ENCODE measurements at regions not wholly inside any gene's neighbourhood (a gene's known extent, or its start where the extent isn't known, plus 50 kb on each side); places are given as distances from the start of the nearest gene placed in this dataset.

DNA sequence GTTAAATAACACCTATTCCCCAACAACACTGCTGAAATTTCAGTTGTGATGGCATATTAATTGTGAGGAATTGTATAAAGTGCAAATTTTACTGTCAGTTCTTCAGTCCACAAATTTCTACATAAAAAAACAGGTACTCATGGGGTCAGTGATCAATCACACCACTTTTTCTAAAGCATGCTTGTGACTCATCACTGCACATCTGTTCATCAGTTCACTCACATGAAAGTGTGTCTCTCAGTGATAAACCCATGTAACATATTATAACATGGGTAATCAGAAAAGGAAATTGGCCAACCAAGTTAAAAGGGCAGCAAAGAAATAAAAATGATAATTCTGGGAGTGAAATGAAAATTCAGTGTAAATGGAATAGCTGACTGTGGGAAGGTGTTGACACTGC lies 234.7 kb upstream of the FKBP1C start:
- TF ChIP-seq, protein P1, sequence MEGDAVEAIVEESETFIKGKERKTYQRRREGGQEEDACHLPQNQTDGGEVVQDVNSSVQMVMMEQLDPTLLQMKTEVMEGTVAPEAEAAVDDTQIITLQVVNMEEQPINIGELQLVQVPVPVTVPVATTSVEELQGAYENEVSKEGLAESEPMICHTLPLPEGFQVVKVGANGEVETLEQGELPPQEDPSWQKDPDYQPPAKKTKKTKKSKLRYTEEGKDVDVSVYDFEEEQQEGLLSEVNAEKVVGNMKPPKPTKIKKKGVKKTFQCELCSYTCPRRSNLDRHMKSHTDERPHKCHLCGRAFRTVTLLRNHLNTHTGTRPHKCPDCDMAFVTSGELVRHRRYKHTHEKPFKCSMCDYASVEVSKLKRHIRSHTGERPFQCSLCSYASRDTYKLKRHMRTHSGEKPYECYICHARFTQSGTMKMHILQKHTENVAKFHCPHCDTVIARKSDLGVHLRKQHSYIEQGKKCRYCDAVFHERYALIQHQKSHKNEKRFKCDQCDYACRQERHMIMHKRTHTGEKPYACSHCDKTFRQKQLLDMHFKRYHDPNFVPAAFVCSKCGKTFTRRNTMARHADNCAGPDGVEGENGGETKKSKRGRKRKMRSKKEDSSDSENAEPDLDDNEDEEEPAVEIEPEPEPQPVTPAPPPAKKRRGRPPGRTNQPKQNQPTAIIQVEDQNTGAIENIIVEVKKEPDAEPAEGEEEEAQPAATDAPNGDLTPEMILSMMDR (IDR thresholded peaks at IDR 0.05; ENCODE audit: poor library complexity, severe bottlenecking) = no peak
- TF ChIP-seq EZH2 (IDR thresholded peaks at IDR 0.05; ENCODE audit: borderline replicate concordance, insufficient read depth, low read length, poor library complexity, severe bottlenecking) (no peak), POLR2AphosphoS5 (IDR thresholded peaks at IDR 0.05) (no peak), EP300 (conservative IDR thresholded peaks at IDR 0.05; ENCODE audit: poor library complexity, severe bottlenecking) (no peak)
- TF ChIP-seq, protein P2, sequence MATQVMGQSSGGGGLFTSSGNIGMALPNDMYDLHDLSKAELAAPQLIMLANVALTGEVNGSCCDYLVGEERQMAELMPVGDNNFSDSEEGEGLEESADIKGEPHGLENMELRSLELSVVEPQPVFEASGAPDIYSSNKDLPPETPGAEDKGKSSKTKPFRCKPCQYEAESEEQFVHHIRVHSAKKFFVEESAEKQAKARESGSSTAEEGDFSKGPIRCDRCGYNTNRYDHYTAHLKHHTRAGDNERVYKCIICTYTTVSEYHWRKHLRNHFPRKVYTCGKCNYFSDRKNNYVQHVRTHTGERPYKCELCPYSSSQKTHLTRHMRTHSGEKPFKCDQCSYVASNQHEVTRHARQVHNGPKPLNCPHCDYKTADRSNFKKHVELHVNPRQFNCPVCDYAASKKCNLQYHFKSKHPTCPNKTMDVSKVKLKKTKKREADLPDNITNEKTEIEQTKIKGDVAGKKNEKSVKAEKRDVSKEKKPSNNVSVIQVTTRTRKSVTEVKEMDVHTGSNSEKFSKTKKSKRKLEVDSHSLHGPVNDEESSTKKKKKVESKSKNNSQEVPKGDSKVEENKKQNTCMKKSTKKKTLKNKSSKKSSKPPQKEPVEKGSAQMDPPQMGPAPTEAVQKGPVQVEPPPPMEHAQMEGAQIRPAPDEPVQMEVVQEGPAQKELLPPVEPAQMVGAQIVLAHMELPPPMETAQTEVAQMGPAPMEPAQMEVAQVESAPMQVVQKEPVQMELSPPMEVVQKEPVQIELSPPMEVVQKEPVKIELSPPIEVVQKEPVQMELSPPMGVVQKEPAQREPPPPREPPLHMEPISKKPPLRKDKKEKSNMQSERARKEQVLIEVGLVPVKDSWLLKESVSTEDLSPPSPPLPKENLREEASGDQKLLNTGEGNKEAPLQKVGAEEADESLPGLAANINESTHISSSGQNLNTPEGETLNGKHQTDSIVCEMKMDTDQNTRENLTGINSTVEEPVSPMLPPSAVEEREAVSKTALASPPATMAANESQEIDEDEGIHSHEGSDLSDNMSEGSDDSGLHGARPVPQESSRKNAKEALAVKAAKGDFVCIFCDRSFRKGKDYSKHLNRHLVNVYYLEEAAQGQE (IDR thresholded peaks at IDR 0.05; ENCODE audit: borderline replicate concordance) = no peak

Measured in neural cell (in vitro differentiated cells).